HG02571 (cell line): ENCODE measurements at regions not wholly inside any gene's neighbourhood (a gene's known extent, or its start where the extent isn't known, plus 50 kb on each side); places are given as distances from the start of the nearest gene placed in this dataset.
"Not testable (repeated sequence)": the region's sequence is repeated elsewhere in the genome, so short reads cannot be mapped to it uniquely, and the experiment has no call there.

ENCODE experiments used
- ATAC-seq: cut with Tn5 transposase; IDR thresholded peaks from one replicate; pipeline ENCODE4 v1.9.1; 2021; ENCODE audit warnings: mild to moderate bottlenecking, moderate library complexity; ENCODE audit not compliant: unreplicated experiment

DNA sequence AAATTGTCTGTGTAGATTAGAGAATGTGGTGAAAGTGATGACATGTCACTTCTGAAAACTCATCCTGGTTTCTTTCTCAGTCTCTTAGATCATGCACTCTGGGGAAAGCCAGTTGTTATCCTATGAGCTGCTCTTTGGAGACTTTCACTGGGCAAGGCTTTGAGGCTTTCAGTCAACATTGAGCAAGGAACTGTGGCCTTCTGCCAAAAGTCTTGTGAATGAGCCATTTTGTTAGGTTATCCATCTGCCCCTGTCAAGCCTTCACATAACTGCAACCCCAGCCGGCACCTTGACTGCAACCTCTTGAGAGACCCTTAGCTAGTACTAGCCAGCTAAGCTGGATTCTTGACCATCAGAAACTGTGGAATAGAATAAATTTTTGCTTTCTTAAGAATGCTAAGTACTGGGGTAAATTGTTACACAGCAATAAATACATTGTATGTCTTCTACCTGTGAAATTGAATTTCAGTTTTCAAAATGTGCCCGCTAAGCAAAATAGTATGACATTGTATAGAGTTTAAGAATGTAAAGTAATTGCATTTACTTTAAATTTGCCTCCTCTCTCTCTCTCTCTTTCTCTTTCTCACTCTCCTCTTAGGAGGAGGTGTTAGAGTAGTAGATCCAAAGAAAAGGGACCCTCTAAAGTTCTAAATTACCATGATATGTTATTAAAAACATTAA, 1273.0 kb downstream of the RAPGEF2 start:
- ATAC-seq, result no peak

DNA sequence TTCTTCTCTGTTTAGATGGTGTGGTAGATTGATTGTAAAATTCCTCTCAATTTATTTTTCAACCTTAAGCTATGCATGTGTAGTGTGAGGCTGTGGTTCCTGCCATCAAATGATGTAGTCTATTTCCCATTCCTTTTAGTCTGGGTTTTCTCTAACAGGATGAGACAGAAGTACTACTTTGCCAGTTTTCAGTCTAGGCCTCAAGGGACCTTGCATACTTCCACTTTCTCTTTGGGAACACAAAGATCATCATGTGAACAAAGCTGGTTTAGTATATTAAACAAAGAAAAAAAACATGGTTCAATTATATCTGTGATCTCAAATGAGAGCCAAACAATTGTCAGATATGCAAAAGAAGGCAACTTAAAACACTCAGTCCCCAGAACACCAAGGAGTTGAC, 1284.0 kb downstream of the RAPGEF2 start:
- no peak for ATAC-seq

DNA sequence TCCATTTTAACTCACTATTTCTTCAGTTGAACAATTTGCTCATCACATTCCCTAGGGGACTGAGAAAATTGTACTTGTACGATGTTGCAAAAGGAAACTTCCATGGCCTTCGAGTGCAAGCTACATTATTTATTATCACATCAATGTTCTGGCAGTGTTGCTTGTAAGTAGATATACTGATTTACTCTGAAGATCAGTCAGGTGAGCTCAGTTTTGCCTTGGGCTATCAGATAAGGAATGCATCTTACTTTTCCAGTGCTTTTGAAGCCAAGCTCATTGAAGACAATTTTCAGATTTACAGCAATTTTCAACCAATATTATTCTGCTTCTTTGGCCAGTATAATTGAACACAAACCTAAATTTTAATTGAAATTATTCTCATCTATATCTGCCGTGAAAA, 1296.9 kb downstream of the RAPGEF2 start:
- ATAC-seq, result no peak

- ATAC-seq, result no peak
Observed at GRCh38 chr4:160403081-160403480, 1300.2 kb downstream of the RAPGEF2 start.

- no peak for ATAC-seq
Observed at GRCh38 chr4:160406263-160406825, 1303.5 kb downstream of the RAPGEF2 start.

DNA sequence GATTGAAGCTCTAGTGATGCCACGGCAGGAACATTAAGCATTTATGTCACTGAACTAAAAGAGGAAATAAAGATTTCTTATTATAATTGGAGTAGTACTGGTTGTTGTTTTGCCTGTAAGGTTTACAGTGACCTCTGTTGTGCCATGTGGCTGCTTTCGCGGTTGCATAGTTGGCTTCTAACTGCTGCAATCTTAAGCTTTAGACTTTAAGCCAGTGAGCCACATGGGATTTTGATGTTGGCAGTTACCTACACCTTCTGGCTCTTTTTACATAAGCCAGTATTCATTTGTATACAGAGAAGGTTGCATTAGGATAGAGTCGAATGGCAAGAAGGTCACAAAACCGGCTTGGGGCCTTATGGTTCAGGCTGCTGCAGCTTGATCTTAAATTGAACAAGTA, 1311.6 kb downstream of the RAPGEF2 start:
- ATAC-seq, result no peak

DNA sequence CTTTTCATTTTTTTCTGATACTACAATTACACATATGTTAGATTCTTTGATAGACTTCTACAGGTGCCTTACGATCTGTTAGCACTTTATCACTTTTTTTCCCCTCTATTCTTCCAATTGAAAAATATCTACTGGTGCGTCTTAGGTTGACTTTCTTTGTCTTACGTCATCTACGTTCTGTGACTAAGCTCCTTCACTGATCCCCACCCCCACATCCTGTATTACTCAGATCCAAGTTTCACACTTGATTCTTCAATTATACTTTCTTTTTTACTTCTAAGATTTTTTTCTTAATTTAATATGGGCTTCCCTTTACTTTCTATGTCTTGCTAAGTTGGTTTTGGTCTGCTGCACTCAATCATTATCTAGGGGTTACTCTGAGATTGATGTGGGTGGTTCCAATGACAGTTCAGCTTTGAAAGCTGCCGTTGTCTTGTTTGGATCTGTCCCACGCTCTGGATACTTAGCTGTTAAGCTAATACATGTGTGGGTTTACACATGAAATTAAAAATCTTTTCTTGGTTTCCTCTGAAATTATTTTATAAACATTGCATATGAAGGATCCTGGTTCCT, 1321.1 kb downstream of the RAPGEF2 start:
- no peak for ATAC-seq

- ATAC-seq, result no peak
Observed at GRCh38 chr4:160426233-160426632, 1323.4 kb downstream of the RAPGEF2 start.

- no peak for ATAC-seq
Observed at GRCh38 chr4:160450876-160451275, 1348.0 kb downstream of the RAPGEF2 start.

GRCh38 chr4:160481696-160482690, 1379.1 kb downstream of the RAPGEF2 start:
- ATAC-seq, result not testable (repeated sequence)

- no peak for ATAC-seq
Observed at GRCh38 chr4:160485071-160485687, 1382.3 kb downstream of the RAPGEF2 start.

DNA sequence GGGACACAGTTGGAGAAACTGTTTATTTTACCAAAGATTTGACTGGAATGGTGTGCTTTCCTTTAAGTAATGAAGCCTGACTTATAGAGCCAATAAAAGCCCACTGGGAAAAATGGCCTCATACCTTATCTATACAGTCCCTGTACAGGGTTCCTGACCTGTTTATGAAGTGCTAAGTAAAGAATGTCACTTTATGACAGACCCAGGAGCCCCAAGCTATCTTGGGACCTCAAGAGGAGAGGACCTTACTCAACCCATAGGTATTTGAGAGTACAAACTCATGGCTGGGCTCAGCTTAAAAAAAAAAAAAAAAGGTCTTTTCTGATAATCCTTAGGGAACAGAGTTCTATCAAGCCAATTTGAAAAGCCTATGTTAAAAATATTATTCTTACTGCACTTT, 1389.3 kb downstream of the RAPGEF2 start:
- ATAC-seq, result no peak

DNA sequence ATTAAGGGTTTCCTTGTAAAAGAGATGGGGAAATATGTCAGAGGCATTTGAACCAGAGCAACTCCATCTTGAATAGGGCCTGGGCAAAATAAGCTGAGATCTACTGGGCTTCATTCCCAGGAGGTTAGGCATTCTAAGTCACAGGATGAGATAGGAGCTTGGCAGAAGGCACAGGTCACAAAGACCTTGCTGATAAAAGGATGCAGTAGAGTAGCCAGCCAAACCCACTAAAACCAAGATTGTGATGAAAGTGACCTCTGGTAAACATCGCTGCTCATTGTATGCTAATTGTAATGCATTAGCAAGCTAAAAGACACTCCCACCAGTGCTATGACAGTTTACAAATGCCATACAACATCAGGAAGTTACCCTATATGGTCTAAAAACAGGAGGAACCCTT, 1390.3 kb downstream of the RAPGEF2 start:
- no peak for ATAC-seq

- no peak for ATAC-seq
Observed at GRCh38 chr4:160495356-160495755, 1392.5 kb downstream of the RAPGEF2 start.

GRCh38 chr4:160498211-160498610, 1395.3 kb downstream of the RAPGEF2 start:
- ATAC-seq, result no peak

GRCh38 chr4:160505724-160506123, 1402.8 kb downstream of the RAPGEF2 start:
- no peak for ATAC-seq

DNA sequence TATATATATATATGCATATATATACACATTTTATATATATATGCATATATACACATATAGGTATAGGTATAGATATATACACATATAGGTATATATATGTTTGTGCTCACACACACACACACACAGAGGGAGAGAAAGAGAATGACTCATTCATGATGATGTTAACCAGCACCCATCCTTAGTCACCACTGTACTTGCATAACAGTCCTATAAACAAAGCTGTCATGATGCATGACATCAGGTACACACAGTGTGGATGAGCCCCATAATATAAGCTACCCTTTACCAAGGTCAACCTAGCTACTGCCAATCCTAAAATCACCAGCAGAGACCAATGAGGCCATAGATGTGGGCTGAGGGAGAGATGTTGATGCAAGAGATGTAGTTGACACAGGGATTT, 1408.0 kb downstream of the RAPGEF2 start:
- ATAC-seq, result no peak

GRCh38 chr4:160514126-160514525, 1411.2 kb downstream of the RAPGEF2 start:
- no peak for ATAC-seq

- no peak for ATAC-seq
Observed at GRCh38 chr4:160523231-160523630, 1420.4 kb downstream of the RAPGEF2 start.

GRCh38 chr4:160537681-160538080, 1434.8 kb downstream of the RAPGEF2 start:
- no peak for ATAC-seq

GRCh38 chr4:160546201-160546600, 1443.3 kb downstream of the RAPGEF2 start:
- ATAC-seq, result no peak
